ENCODE measurements at regions not wholly inside any gene's neighbourhood (a gene's known extent, or its start where the extent isn't known, plus 50 kb on each side); places are given as distances from the start of the nearest gene placed in this dataset.
"Not testable (repeated sequence)": the region's sequence is repeated elsewhere in the genome, so short reads cannot be mapped to it uniquely, and the experiment has no call there.

- Histone ChIP-seq H2BK15ac (replicated peaks; ENCODE audit: low read depth) (no peak overlapping the region), H3K27ac (ENCODE audit: low read depth, low read length) (no peak overlapping the region), H3K4me2 (ENCODE audit: low read length) (no peak overlapping the region), H4K8ac (ENCODE audit: low read depth, low read length) (no peak overlapping the region), H2BK120ac (ENCODE audit: low read depth, low read length) (no peak overlapping the region), H3K56ac (ENCODE audit: low read length) (no peak overlapping the region), H3K27me3 (ENCODE audit: insufficient read depth, low read length, poor library complexity) (no peaks in the 10 kb centered on the region), H3K79me2 (ENCODE audit: control insufficient read depth, insufficient read depth, low read length) (no peaks in the 10 kb centered on the region), H3K4me3 (ENCODE audit: low read length) (no peak overlapping the region), H2BK5ac (ENCODE audit: low read length) (no peak overlapping the region), H3K18ac (ENCODE audit: low read length) (no peak overlapping the region), H3K4ac (ENCODE audit: low read depth, low read length) (no peak overlapping the region), H3K4me1 (ENCODE audit: control insufficient read depth, low read depth, low read length) (no peaks in the 10 kb centered on the region), H2AK5ac (ENCODE audit: low read length) (no peak overlapping the region), H3K9ac (ENCODE audit: low read length) (no peak overlapping the region), H3K79me1 (ENCODE audit: low read length) (no peaks in the 10 kb centered on the region), H3K23ac (ENCODE audit: low read length) (no peak overlapping the region), H4K5ac (ENCODE audit: low read length) (no peak overlapping the region), H3K36me3 (ENCODE audit: control insufficient read depth, insufficient read depth, low read length) (no peaks in the 10 kb centered on the region)
- no peak for DNase-seq
These were observed 350.5 kb upstream of the DPP6 start for GRCh38 chr7:153701678-153702077.

- not testable (repeated sequence) for H2AK5ac ChIP-seq (ENCODE audit: low read length); H3K4me2 ChIP-seq (ENCODE audit: low read length); DNase-seq; H3K56ac ChIP-seq (ENCODE audit: low read length); H3K27me3 ChIP-seq (ENCODE audit: insufficient read depth, low read length, poor library complexity); H2BK15ac ChIP-seq (replicated peaks; ENCODE audit: low read depth); H3K4me3 ChIP-seq (ENCODE audit: low read length); H3K9ac ChIP-seq (ENCODE audit: low read length); H3K4me1 ChIP-seq (ENCODE audit: control insufficient read depth, low read depth, low read length); H4K5ac ChIP-seq (ENCODE audit: low read length); H3K4ac ChIP-seq (ENCODE audit: low read depth, low read length); H3K23ac ChIP-seq (ENCODE audit: low read length); H3K36me3 ChIP-seq (ENCODE audit: control insufficient read depth, insufficient read depth, low read length); H3K79me2 ChIP-seq (ENCODE audit: control insufficient read depth, insufficient read depth, low read length); H2BK120ac ChIP-seq (ENCODE audit: low read depth, low read length); H3K18ac ChIP-seq (ENCODE audit: low read length); H4K8ac ChIP-seq (ENCODE audit: low read depth, low read length); H3K79me1 ChIP-seq (ENCODE audit: low read length); H2BK5ac ChIP-seq (ENCODE audit: low read length); H3K27ac ChIP-seq (ENCODE audit: low read depth, low read length)
- no CpG with 5 or more reads among the region's 2 CpGs for WGBS (ENCODE audit: extremely low coverage, insufficient coverage, low lambda C conversion rate)
These were observed 328.3 kb upstream of the DPP6 start for GRCh38 chr7:153723892-153724291.

- not testable (repeated sequence) for H3K56ac ChIP-seq (ENCODE audit: low read length); H4K8ac ChIP-seq (ENCODE audit: low read depth, low read length); H3K23ac ChIP-seq (ENCODE audit: low read length); H3K18ac ChIP-seq (ENCODE audit: low read length); H2AK5ac ChIP-seq (ENCODE audit: low read length); H2BK5ac ChIP-seq (ENCODE audit: low read length); H3K79me1 ChIP-seq (ENCODE audit: low read length); H4K5ac ChIP-seq (ENCODE audit: low read length); H2BK15ac ChIP-seq (replicated peaks; ENCODE audit: low read depth); H3K27ac ChIP-seq (ENCODE audit: low read depth, low read length); H3K9ac ChIP-seq (ENCODE audit: low read length); H3K36me3 ChIP-seq (ENCODE audit: control insufficient read depth, insufficient read depth, low read length); H3K27me3 ChIP-seq (ENCODE audit: insufficient read depth, low read length, poor library complexity); H3K4me2 ChIP-seq (ENCODE audit: low read length); H3K79me2 ChIP-seq (ENCODE audit: control insufficient read depth, insufficient read depth, low read length); H3K4ac ChIP-seq (ENCODE audit: low read depth, low read length); H2BK120ac ChIP-seq (ENCODE audit: low read depth, low read length); H3K4me1 ChIP-seq (ENCODE audit: control insufficient read depth, low read depth, low read length); H3K4me3 ChIP-seq (ENCODE audit: low read length)
- DNase-seq, result peak; percentile 5
- WGBS (ENCODE audit: extremely low coverage, insufficient coverage, low lambda C conversion rate), result no CpG with 5 or more reads among the region's 7 CpGs
These were observed 320.7 kb upstream of the DPP6 start for GRCh38 chr7:153731504-153731903.

GRCh38 chr7:153743434-153743833 is 308.8 kb upstream of the DPP6 start:
- WGBS (ENCODE audit: extremely low coverage, insufficient coverage, low lambda C conversion rate), result no CpG with 5 or more reads among the region's 2 CpGs
- H2AK5ac ChIP-seq (ENCODE audit: low read length); H3K27ac ChIP-seq (ENCODE audit: low read depth, low read length); DNase-seq; H3K56ac ChIP-seq (ENCODE audit: low read length); H4K5ac ChIP-seq (ENCODE audit: low read length); H3K23ac ChIP-seq (ENCODE audit: low read length); H2BK5ac ChIP-seq (ENCODE audit: low read length); H2BK15ac ChIP-seq (replicated peaks; ENCODE audit: low read depth); H4K8ac ChIP-seq (ENCODE audit: low read depth, low read length); H3K4me1 ChIP-seq (ENCODE audit: control insufficient read depth, low read depth, low read length); H3K9ac ChIP-seq (ENCODE audit: low read length); H3K4me2 ChIP-seq (ENCODE audit: low read length); H3K79me1 ChIP-seq (ENCODE audit: low read length); H3K36me3 ChIP-seq (ENCODE audit: control insufficient read depth, insufficient read depth, low read length); H2BK120ac ChIP-seq (ENCODE audit: low read depth, low read length); H3K18ac ChIP-seq (ENCODE audit: low read length); H3K4me3 ChIP-seq (ENCODE audit: low read length); H3K4ac ChIP-seq (ENCODE audit: low read depth, low read length); H3K79me2 ChIP-seq (ENCODE audit: control insufficient read depth, insufficient read depth, low read length); H3K27me3 ChIP-seq (ENCODE audit: insufficient read depth, low read length, poor library complexity): not testable (repeated sequence)

- not testable (repeated sequence) for H3K4me1 ChIP-seq (ENCODE audit: control insufficient read depth, low read depth, low read length); H3K36me3 ChIP-seq (ENCODE audit: control insufficient read depth, insufficient read depth, low read length); H3K27ac ChIP-seq (ENCODE audit: low read depth, low read length); H3K79me2 ChIP-seq (ENCODE audit: control insufficient read depth, insufficient read depth, low read length); H3K56ac ChIP-seq (ENCODE audit: low read length); H3K18ac ChIP-seq (ENCODE audit: low read length); H2BK15ac ChIP-seq (replicated peaks; ENCODE audit: low read depth); H2AK5ac ChIP-seq (ENCODE audit: low read length); H4K5ac ChIP-seq (ENCODE audit: low read length); H3K9ac ChIP-seq (ENCODE audit: low read length); H2BK5ac ChIP-seq (ENCODE audit: low read length); H2BK120ac ChIP-seq (ENCODE audit: low read depth, low read length); H3K27me3 ChIP-seq (ENCODE audit: insufficient read depth, low read length, poor library complexity); H4K8ac ChIP-seq (ENCODE audit: low read depth, low read length); H3K79me1 ChIP-seq (ENCODE audit: low read length); H3K4me3 ChIP-seq (ENCODE audit: low read length); H3K4me2 ChIP-seq (ENCODE audit: low read length); H3K4ac ChIP-seq (ENCODE audit: low read depth, low read length); H3K23ac ChIP-seq (ENCODE audit: low read length)
- peak; percentile 29 for DNase-seq
- WGBS (ENCODE audit: extremely low coverage, insufficient coverage, low lambda C conversion rate), result no CpG with 5 or more reads among the region's 21 CpGs
These were observed 304.2 kb upstream of the DPP6 start for GRCh38 chr7:153747969-153748368.

- not testable (repeated sequence) for H3K79me1 ChIP-seq (ENCODE audit: low read length); H4K5ac ChIP-seq (ENCODE audit: low read length); H3K79me2 ChIP-seq (ENCODE audit: control insufficient read depth, insufficient read depth, low read length); H3K9ac ChIP-seq (ENCODE audit: low read length); H2BK15ac ChIP-seq (replicated peaks; ENCODE audit: low read depth); H3K4me2 ChIP-seq (ENCODE audit: low read length); H3K27ac ChIP-seq (ENCODE audit: low read depth, low read length); H3K56ac ChIP-seq (ENCODE audit: low read length); H3K23ac ChIP-seq (ENCODE audit: low read length); H3K4ac ChIP-seq (ENCODE audit: low read depth, low read length); H3K4me1 ChIP-seq (ENCODE audit: control insufficient read depth, low read depth, low read length); H2BK120ac ChIP-seq (ENCODE audit: low read depth, low read length); H4K8ac ChIP-seq (ENCODE audit: low read depth, low read length); H2AK5ac ChIP-seq (ENCODE audit: low read length); H3K36me3 ChIP-seq (ENCODE audit: control insufficient read depth, insufficient read depth, low read length); H3K4me3 ChIP-seq (ENCODE audit: low read length); H2BK5ac ChIP-seq (ENCODE audit: low read length); H3K18ac ChIP-seq (ENCODE audit: low read length); H3K27me3 ChIP-seq (ENCODE audit: insufficient read depth, low read length, poor library complexity)
- WGBS (ENCODE audit: extremely low coverage, insufficient coverage, low lambda C conversion rate), result no CpG with 5 or more reads among the region's 25 CpGs
- DNase-seq, result peak; percentile 3
These were observed 303.3 kb upstream of the DPP6 start for GRCh38 chr7:153748885-153749284.

Data from mesendoderm (in vitro differentiated cells).